AG09319 (cell line): ENCODE measurements at regions not wholly inside any gene's neighbourhood (a gene's known extent, or its start where the extent isn't known, plus 50 kb on each side); places are given as distances from the start of the nearest gene placed in this dataset.

Source experiments
- DNase-seq: peaks from one replicate; pipeline ENCODE4 v3.0.0-alpha.2; 2010; ENCODE audit warnings: low read depth; ENCODE audit errors: extremely low read depth
- TF ChIP-seq, protein P1 (sequence below): IDR thresholded peaks from 2 replicates; pipeline ENCODE4 v1.5.1; 2011; ENCODE audit warnings: low read depth, mild to moderate bottlenecking, inconsistent platforms, low read length, moderate library complexity

DNA sequence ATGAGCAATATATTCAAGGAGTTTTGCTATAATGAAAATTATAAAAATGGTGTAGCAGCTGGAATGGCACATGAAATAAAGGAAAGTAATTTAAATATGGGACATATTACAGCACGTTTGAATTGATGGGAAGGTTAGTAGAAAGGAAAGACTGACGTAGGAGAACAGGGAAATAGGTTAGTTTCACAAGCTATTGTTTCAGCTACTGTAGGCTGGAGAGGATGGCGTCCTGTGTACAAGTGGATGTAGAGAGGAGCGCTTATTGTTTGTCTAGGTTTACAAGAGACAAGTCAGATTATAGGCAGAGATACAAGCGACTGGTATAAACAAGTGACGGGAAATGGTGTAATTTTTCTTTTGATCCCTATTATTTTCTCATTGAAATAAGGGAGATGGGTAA, 431.2 kb upstream of the PDE3A start:
- DNase-seq, result no peak
- TF ChIP-seq, protein P1, sequence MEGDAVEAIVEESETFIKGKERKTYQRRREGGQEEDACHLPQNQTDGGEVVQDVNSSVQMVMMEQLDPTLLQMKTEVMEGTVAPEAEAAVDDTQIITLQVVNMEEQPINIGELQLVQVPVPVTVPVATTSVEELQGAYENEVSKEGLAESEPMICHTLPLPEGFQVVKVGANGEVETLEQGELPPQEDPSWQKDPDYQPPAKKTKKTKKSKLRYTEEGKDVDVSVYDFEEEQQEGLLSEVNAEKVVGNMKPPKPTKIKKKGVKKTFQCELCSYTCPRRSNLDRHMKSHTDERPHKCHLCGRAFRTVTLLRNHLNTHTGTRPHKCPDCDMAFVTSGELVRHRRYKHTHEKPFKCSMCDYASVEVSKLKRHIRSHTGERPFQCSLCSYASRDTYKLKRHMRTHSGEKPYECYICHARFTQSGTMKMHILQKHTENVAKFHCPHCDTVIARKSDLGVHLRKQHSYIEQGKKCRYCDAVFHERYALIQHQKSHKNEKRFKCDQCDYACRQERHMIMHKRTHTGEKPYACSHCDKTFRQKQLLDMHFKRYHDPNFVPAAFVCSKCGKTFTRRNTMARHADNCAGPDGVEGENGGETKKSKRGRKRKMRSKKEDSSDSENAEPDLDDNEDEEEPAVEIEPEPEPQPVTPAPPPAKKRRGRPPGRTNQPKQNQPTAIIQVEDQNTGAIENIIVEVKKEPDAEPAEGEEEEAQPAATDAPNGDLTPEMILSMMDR, result no peak

DNA sequence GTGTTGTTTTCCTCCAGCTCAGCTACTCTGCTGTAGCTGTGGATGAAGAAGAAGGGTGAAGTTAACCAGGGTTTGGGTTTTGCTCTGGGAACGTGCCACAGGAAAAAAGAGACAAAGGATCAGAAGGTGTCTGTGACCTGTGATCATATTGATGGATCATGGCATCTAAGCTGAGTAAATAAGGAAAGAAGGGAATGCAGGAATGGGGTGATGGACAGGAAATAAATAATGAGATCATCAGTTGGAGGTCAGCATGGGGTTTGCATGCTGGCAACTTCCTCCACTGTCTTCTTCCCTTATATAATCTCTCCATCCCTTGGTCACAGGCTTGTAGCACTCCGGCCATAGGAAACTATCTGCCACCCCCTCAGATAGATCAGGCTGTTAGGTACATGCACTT, 430.3 kb upstream of the PDE3A start:
- no peak for DNase-seq
- TF ChIP-seq, protein P1, result no peak

DNA sequence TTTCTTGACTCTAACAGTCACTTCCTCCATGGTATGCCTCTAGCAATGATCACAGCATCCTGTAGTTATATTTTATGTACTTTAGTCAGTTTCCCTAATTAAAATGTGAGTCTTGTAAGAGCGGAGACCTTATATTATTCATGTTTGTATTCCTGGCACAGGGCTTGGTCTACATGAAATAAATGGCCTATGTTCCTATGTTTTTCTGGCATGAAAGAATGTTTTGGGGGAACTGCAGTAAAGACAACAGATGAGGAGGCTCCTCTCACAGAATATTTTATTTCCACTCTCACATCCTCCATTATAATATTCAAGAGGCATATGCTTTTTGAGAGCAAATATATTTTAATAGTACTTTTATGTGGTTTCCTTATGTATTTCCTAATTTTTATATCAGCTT, 429.8 kb upstream of the PDE3A start:
- no peak for DNase-seq
- TF ChIP-seq, protein P1, result no peak

DNA sequence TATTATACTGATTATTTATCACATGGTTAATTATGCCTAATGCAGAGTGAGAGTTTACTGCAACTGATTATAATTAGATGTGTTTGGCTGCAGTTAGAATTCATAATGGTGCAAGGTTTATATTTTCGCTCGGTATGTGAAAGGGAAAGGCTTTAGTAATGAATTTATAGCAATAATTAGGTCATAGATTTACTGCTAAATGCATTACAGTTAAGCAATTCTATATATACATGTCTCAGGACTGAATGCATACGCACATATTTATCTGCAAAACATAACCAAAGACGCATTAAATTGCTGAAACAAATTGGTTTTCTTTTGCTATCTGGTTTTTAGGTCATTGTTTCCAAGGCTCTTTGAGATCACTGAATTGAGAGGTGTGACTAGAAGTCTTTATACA, 428.1 kb upstream of the PDE3A start:
- no peak for DNase-seq
- TF ChIP-seq, protein P1, result no peak

DNA sequence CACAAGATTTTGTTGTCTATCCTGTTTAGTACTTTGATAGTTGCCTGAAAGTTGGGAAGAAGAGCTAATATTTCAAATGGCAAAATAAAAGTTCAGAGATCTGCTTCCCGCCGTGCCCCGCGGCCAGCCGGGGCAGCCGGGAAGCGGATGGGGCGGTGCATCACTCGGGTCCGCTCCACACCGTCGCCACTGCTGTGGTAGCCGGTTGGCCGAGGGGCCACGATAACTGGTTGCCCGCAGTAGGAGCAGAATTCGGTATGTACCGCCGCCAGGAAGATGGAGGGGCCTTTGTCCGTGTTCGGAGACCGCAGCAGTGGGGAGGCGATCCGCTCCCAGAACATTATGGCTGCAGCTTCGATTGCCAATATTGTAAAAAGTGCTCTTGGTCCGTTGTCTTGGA, 427.2 kb upstream of the PDE3A start:
- TF ChIP-seq, protein P1, result no peak
- no peak for DNase-seq

DNA sequence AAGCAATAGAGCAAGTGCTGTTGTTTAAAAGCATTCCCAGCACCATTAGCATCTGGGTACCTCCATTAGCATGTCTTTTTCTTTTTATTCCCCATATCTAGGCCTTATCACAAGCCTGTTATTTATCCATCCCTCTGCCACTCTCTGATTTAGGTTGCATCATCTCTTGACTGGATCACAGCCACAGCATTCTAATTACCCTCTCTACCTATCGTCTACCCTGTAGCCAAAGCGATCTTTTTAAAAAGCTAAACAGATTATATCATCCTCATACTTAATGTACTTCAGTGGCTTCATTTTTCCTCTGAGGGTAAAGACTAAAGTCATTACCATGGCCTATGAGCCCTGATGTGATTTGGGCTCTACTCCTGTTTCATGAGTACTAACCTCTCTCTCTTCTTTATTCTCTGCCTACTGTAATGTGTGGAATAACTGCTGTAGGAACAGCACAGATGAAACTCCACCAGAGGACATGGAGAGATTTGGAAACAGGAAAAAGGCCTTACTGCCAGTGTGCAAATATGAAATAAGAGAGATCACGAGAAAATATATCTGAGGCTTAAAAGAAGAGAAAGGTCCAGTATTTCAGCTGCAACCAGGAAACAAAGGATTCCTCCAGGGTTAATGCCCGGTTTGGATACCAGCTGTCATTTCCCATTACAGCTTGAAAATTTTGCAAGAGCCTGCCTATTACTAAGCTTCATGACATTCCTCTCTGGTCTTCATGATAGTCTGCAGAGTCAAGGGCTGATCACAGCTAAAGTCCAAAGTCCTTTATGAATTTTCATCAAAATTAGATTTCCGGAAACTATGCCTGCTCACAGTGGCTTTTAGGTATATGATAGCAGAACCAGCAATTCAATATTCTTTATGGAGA, 422.5 kb upstream of the PDE3A start:
- DNase-seq, result no peak
- TF ChIP-seq, protein P1, result no peak

DNA sequence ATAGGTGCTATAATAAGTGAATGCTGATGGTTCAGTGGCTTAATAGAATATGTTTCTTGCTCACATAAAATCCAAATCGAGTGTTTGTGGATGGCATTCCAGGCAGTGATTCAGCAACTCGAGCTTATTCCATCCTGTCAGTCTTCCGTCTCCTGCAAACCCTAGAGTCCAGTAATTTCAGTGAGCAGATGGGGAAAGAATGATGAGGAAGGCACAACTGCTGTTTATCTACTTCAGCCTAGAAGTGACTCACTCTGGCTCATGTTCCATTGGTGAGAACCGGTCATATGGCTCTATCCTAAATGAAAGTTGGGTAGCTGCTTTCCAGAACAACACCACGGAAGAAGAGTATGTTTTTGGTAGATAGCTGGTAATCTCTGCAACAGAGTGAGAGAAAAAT, 421.8 kb upstream of the PDE3A start:
- TF ChIP-seq, protein P1, result no peak
- DNase-seq, result peak; percentile 66
